HEK293T (cell line): ENCODE measurements at regions not wholly inside any gene's neighbourhood (a gene's known extent, or its start where the extent isn't known, plus 50 kb on each side); places are given as distances from the start of the nearest gene placed in this dataset.

Source experiments
- BHLHE40 ChIP-seq: fragments of 450-650 bp; IDR thresholded peaks from 2 replicates; pipeline ENCODE4 v1.6.1; 2016; ENCODE audit warnings: mild to moderate bottlenecking, moderate library complexity, borderline replicate concordance
- FOXK2 ChIP-seq: fragments of 450-650 bp; IDR thresholded peaks from 2 replicates; pipeline ENCODE4 v1.6.1; 2016; ENCODE audit warnings: mild to moderate bottlenecking
- FOXM1 ChIP-seq: fragments of 450-650 bp; IDR thresholded peaks from 2 replicates; pipeline ENCODE4 v1.6.1; 2017; ENCODE audit warnings: mild to moderate bottlenecking, borderline replicate concordance
- L3MBTL2 ChIP-seq: fragments of 450-650 bp; conservative IDR thresholded peaks from 2 replicates; pipeline ENCODE4 v1.6.1; 2016; ENCODE audit warnings: mild to moderate bottlenecking
- SP1 ChIP-seq: fragments of 450-650 bp; IDR thresholded peaks from 2 replicates; pipeline ENCODE4 v1.6.1; 2017
- TARDBP ChIP-seq: fragments of 450-650 bp; IDR thresholded peaks from 2 replicates; pipeline ENCODE4 v1.6.1; 2016
- ZNF384 ChIP-seq: fragments of 450-650 bp; IDR thresholded peaks from 2 replicates; pipeline ENCODE4 v1.6.1; 2016

DNA sequence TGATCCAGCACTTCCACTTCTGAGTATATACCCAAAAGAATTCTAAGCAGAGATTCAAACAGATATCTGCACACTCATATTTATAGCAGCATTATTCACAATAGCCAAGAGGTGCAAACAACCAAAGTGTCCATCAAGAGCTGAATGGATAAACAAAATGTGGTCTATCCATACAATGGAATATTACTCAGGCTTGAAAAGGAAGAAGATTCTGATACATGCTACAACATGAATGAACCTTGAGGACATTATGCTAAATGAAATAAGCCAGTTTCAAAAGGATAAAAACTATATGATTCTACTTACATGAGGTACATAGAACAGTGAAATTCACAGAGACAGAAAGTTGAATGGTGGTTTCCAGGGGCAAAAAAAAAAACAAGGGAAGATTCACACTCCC, 88.9 kb downstream of the CCDC185 start:
- no peak for TF ChIP-seq L3MBTL2
- no peak for TF ChIP-seq ZNF384
- no peak for TF ChIP-seq FOXK2
- no peak for TF ChIP-seq BHLHE40
- TF ChIP-seq TARDBP, result no peak
- TF ChIP-seq SP1, result no peak
- no peak for TF ChIP-seq FOXM1
